AG04449 (cell line): ENCODE measurements at regions not wholly inside any gene's neighbourhood (a gene's known extent, or its start where the extent isn't known, plus 50 kb on each side); places are given as distances from the start of the nearest gene placed in this dataset.

Experiments
- CTCF ChIA-PET: fragments of 350-600 bp; formaldehyde crosslinking; extraction: SDS; loops from one replicate; lab custom pipeline; 2021; ENCODE audit warnings: antibody characterized with exemption; lab: Yijun Ruan, JAX
- POLR2A ChIA-PET: fragments of 400-600, 350-600 bp; formaldehyde crosslinking; extraction: SDS; loops from one replicate; lab custom pipeline; 2020; ENCODE audit warnings: antibody characterized with exemption, inconsistent platforms; lab: Yijun Ruan, JAX
- DNase-seq: peaks from one replicate; pipeline ENCODE4 v3.0.0-alpha.2; 2010; ENCODE audit warnings: low read depth, low spot score
- H3K4me3 ChIP-seq: 2 replicates; pipeline ENCODE4 v1.5.1; 2011; ENCODE audit warnings: low read depth, mild to moderate bottlenecking, control low read depth, low read length
- CTCF ChIP-seq: IDR thresholded peaks from one replicate; pipeline ENCODE4 v1.5.1; 2011; ENCODE audit warnings: mild to moderate bottlenecking, moderate library complexity, low read length, control low read depth, inconsistent platforms; ENCODE audit not compliant: insufficient read depth; ENCODE audit errors: missing control alignments

- ChIA-PET CTCF (interaction anchor here (1.0 to 1.2 kb wide), 2 partner anchors 8 to 9 kb away, joined by 3 to 6 read pairs; no protein-coding TSS in a partner anchor), POLR2A (no interaction called here)
- H3K4me3 ChIP-seq, result no peak overlapping the region; the same call in 1 of the 2 replicates
- no peak for DNase-seq
- TF ChIP-seq CTCF, result no peak
These were observed 179.1 kb downstream of the KITLG start for GRCh38 chr12:88401155-88401554.

GRCh38 chr12:88406905-88407304 lies 173.4 kb downstream of the KITLG start:
- no peak for TF ChIP-seq CTCF
- POLR2A ChIA-PET, result no interaction called here
- no peak overlapping the region for H3K4me3 ChIP-seq
- DNase-seq, result no peak
- CTCF ChIA-PET, result interaction anchor here (1.7 kb wide), 1 partner anchor 251 kb away, joined by 4 read pairs; no protein-coding TSS in a partner anchor

GRCh38 chr12:88408823-88409222 lies 171.4 kb downstream of the KITLG start:
- CTCF ChIA-PET, result interaction anchor here (1.7 kb wide), 1 partner anchor 253 kb away, joined by 4 read pairs; no protein-coding TSS in a partner anchor
- no peak for TF ChIP-seq CTCF
- no peak overlapping the region for H3K4me3 ChIP-seq
- no peak for DNase-seq
- POLR2A ChIA-PET, result no interaction called here

GRCh38 chr12:88409257-88409656 lies 171.0 kb downstream of the KITLG start:
- ChIA-PET POLR2A (no interaction called here), CTCF (no interaction called here)
- no peak for DNase-seq
- H3K4me3 ChIP-seq, result no peak overlapping the region
- no peak for TF ChIP-seq CTCF

- H3K4me3 ChIP-seq, result no peak overlapping the region
- ChIA-PET CTCF (interaction anchor here (0.9 kb wide), 1 partner anchor 257 kb away, joined by 3 read pairs; no protein-coding TSS in a partner anchor), POLR2A (no interaction called here)
- no peak for DNase-seq
- no peak for TF ChIP-seq CTCF
These were observed 168.6 kb downstream of the KITLG start for GRCh38 chr12:88411689-88412088.

GRCh38 chr12:88413646-88414045 lies 166.6 kb downstream of the KITLG start:
- no peak for TF ChIP-seq CTCF
- ChIA-PET CTCF (interaction anchor here (1.0 to 1.6 kb wide), 2 partner anchors 20 to 22 kb away, joined by 3 read pairs; no protein-coding TSS in a partner anchor), POLR2A (no interaction called here)
- DNase-seq, result no peak
- H3K4me3 ChIP-seq, result no peak overlapping the region
